ENCODE measurements at regions not wholly inside any gene's neighbourhood (a gene's known extent, or its start where the extent isn't known, plus 50 kb on each side); places are given as distances from the start of the nearest gene placed in this dataset.

- no peak for TF ChIP-seq REST (IDR thresholded peaks at IDR 0.05; ENCODE audit: insufficient read depth in 1 of 2, low read depth in 2 of 2, low read length in 2 of 2)
- no peak for TF ChIP-seq FOXP2 (optimal IDR thresholded peaks at IDR 0.05; ENCODE audit: borderline replicate concordance, extremely low read depth, extremely low read length, insufficient read depth)
- TF ChIP-seq TAF1 (IDR thresholded peaks at IDR 0.05; ENCODE audit: borderline replicate concordance, insufficient read depth, low read length): no peak
- TF ChIP-seq SIN3A (IDR thresholded peaks at IDR 0.05; ENCODE audit: borderline replicate concordance, insufficient read depth, low read length): no peak
- TF ChIP-seq POLR2AphosphoS5 (IDR thresholded peaks at IDR 0.05; ENCODE audit: low read depth, low read length): no peak
These were observed 326.6 kb downstream of the RPS24 start for GRCh38 chr10:78360284-78360683.

GRCh38 chr10:78361031-78361430 lies 327.4 kb downstream of the RPS24 start:
- TF ChIP-seq REST (IDR thresholded peaks at IDR 0.05; ENCODE audit: insufficient read depth in 1 of 2, low read depth in 2 of 2, low read length in 2 of 2): no peak
- no peak for TF ChIP-seq SIN3A (IDR thresholded peaks at IDR 0.05; ENCODE audit: borderline replicate concordance, insufficient read depth, low read length)
- no peak for TF ChIP-seq POLR2AphosphoS5 (IDR thresholded peaks at IDR 0.05; ENCODE audit: low read depth, low read length)
- no peak for TF ChIP-seq FOXP2 (optimal IDR thresholded peaks at IDR 0.05; ENCODE audit: borderline replicate concordance, extremely low read depth, extremely low read length, insufficient read depth)
- no peak for TF ChIP-seq TAF1 (IDR thresholded peaks at IDR 0.05; ENCODE audit: borderline replicate concordance, insufficient read depth, low read length)

GRCh38 chr10:78362406-78363022 lies 328.9 kb downstream of the RPS24 start:
- no peak for TF ChIP-seq SIN3A (IDR thresholded peaks at IDR 0.05; ENCODE audit: borderline replicate concordance, insufficient read depth, low read length)
- no peak for TF ChIP-seq POLR2AphosphoS5 (IDR thresholded peaks at IDR 0.05; ENCODE audit: low read depth, low read length)
- no peak for TF ChIP-seq TAF1 (IDR thresholded peaks at IDR 0.05; ENCODE audit: borderline replicate concordance, insufficient read depth, low read length)
- no peak for TF ChIP-seq REST (IDR thresholded peaks at IDR 0.05; ENCODE audit: insufficient read depth in 1 of 2, low read depth in 2 of 2, low read length in 2 of 2)
- no peak for TF ChIP-seq FOXP2 (optimal IDR thresholded peaks at IDR 0.05; ENCODE audit: borderline replicate concordance, extremely low read depth, extremely low read length, insufficient read depth)

- TF ChIP-seq TAF1 (IDR thresholded peaks at IDR 0.05; ENCODE audit: borderline replicate concordance, insufficient read depth, low read length) (no peak), POLR2AphosphoS5 (IDR thresholded peaks at IDR 0.05; ENCODE audit: low read depth, low read length) (no peak), FOXP2 (optimal IDR thresholded peaks at IDR 0.05; ENCODE audit: borderline replicate concordance, extremely low read depth, extremely low read length, insufficient read depth) (no peak), REST (IDR thresholded peaks at IDR 0.05; ENCODE audit: insufficient read depth in 1 of 2, low read depth in 2 of 2, low read length in 2 of 2) (no peak), SIN3A (IDR thresholded peaks at IDR 0.05; ENCODE audit: borderline replicate concordance, insufficient read depth, low read length) (no peak)
These were observed 329.5 kb downstream of the RPS24 start for GRCh38 chr10:78363190-78363589.
